GM20000 (cell line): ENCODE measurements at regions not wholly inside any gene's neighbourhood (a gene's known extent, or its start where the extent isn't known, plus 50 kb on each side); places are given as distances from the start of the nearest gene placed in this dataset.
"Not testable (repeated sequence)": the region's sequence is repeated elsewhere in the genome, so short reads cannot be mapped to it uniquely, and the experiment has no call there.

Experiments
- DNase-seq: peaks from one replicate; pipeline ENCODE4 v3.0.0; 2012; ENCODE audit warnings: low spot score
- CTCF ChIP-seq: IDR thresholded peaks from 2 replicates; pipeline ENCODE4 v1.5.1; 2012; ENCODE audit warnings: mild to moderate bottlenecking, control low read depth; ENCODE audit errors: extremely low read depth, missing control alignments

- no peak for DNase-seq
- no peak for TF ChIP-seq CTCF
Observed at GRCh38 chr7:106566196-106566595, 94.8 kb downstream of the CCDC71L start.

DNA sequence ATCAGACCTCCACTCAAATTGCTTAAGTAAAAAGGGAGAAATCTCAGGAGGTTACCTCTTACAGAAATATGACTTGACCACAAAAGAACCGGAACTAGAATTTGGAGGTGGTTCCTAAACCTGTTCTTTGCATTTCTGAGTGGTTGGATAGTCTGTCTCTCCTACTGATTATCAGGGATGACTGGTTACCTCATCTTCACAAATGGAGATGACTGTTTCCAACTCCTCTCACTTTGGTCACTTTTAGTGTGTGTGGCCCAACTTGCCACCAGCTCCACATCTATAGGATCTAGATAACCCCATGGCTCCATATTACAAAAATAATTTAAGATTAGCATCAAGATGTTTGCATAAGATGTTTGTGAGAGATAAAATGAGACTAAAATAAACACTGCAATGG is 95.5 kb downstream of the CCDC71L start:
- DNase-seq = no peak
- no peak for TF ChIP-seq CTCF

DNA sequence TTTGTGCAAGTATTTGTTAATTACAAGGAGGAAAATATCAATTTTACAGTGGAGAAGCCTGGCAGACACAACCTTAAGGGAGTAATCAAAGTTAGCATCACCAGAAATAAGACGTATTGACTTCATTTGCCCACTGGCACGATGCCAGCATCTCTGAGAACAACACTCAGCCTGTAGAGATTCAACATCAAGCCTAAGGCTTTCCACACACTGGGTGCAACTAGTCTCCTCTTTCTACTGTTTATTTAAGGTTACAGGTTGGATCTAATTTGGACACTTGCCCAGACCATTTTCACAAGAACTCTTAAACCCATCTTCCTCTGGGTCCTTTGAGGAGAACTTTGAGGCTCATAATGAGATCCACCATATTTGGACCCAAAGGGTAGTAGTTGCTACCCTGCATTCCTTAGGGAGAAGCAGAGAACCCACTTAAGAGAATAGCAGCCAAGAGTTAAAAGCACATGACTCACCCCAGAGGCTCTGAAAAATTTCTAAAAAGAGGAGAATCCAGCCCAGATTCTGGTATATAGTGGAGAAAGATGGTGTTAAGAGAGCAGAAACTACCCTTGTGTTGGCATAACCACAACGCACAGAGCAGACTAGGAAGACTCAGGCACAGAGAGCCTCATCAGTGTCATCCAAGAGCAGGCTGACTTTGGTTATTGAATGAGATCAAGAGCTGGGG is 97.3 kb downstream of the CCDC71L start:
- no peak for DNase-seq
- TF ChIP-seq CTCF = no peak

- DNase-seq = no peak
- no peak for TF ChIP-seq CTCF
Observed at GRCh38 chr7:106562711-106563366, 98.1 kb downstream of the CCDC71L start.

GRCh38 chr7:106561666-106562411 is 99.1 kb downstream of the CCDC71L start:
- no peak for TF ChIP-seq CTCF
- no peak for DNase-seq

DNA sequence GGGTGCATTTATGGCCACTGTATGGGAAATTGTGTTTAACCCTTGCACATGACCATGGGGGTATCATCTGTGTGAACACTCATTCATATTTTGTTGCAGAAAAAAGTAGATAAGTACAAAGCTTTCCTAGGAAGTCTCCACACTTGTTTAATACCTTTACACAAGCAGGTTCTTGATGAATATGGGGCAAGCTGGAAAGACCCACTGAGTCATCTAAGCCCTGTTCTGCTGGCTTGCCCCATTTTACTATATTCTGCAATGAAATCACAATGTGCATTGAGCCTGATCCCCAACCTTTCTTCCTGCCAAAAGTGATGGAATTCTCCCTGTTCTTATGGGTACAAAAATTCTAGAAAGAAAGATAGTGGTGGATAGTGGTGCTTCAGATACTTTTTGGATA is 99.8 kb downstream of the CCDC71L start:
- TF ChIP-seq CTCF = no peak
- DNase-seq = no peak

GRCh38 chr7:106560482-106560881 is 100.5 kb downstream of the CCDC71L start:
- DNase-seq = no peak
- TF ChIP-seq CTCF = no peak

- DNase-seq = not testable (repeated sequence)
Observed at GRCh38 chr7:106556244-106556643, 104.7 kb downstream of the CCDC71L start.

DNA sequence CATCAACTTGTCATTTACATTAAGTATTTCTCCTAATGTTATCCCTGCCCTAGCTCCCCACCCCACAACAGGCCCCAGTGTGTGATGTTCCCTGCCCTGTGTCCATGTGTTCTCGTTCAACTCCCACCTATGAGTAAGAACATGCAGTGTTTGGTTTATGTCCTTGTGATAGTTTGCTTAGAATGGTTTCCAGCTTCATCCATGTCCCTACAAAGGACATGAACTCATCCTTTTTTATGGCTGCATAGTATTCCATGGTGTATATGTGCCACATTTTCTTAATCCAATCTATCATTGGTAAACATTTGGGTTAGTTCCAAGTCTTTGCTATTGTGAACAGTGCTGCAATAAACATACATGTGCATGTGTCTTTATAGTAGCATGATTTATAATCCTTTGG is 106.3 kb downstream of the CCDC71L start:
- not testable (repeated sequence) for DNase-seq
